ENCODE measurements at regions not wholly inside any gene's neighbourhood (a gene's known extent, or its start where the extent isn't known, plus 50 kb on each side); places are given as distances from the start of the nearest gene placed in this dataset.

DNA sequence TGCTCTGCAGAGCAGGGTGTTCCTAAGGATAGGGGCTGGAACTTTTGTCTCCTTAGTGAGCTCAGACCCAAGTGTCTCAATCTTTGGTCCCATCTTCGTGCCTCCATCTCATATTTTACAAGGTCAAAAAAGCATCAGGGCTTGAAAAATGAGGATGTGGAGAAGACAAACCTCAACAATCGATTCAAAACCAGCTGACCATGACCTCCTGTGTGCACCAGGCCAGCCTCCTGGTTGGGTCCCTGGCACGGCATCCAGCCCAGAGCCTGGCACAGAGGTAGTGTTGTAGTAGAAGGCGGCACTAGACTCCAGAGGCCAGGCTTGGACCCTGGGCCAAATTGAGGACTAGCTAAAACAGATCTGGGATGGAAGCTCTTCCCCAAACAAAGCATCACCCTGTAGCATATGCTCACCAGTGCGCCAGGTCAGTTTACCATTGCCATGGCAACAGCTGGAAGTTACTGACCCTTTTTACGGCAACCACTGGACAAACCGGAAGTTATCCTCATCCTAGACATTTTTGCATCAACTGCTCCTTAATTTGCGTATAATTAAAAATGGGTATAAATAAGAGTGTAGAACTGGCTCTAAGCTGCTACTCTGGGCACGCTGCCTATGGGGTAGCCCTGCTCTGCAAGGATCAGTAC is 69.3 kb upstream of the BLCAP start:
- no peak for DNase-seq

DNA sequence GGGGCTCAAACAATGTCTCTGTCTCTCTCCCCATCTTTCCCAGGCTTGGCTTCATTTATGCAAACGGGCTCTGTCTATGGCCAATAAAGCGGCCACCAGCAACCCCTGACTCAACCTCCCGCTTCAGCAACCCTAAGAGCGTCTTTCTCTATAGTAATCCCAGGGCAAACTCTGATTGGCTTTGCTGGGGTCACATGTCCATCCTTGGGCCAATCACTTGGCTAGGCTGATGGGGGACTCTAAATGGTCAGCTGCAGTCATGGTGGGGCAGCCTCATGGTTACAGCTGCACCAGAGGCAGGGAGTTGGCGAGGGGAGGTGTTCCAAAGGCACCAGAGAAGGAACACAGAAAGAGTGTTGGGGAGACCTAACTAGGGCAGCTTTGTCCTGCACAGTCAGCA is 68.5 kb upstream of the BLCAP start:
- no peak for DNase-seq

DNA sequence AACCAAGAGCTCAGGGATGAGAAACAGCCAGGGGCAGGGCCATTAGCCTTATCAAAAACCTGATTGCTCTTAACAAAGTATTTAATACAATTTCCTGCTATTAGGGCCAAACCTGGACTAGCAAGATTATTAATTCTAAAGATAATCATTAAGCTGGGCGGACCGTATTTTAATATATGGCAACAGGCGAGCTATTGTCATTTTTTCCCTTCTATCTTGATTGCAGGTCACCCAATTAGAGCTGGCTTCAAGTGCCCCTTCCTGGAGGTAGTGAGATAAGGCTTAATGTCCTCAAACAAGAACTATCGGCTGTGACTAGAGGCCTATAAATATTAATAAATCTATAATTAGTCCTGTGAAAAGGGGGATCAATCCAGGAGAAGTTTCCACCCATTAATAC is 66.0 kb upstream of the BLCAP start:
- no peak for DNase-seq

DNA sequence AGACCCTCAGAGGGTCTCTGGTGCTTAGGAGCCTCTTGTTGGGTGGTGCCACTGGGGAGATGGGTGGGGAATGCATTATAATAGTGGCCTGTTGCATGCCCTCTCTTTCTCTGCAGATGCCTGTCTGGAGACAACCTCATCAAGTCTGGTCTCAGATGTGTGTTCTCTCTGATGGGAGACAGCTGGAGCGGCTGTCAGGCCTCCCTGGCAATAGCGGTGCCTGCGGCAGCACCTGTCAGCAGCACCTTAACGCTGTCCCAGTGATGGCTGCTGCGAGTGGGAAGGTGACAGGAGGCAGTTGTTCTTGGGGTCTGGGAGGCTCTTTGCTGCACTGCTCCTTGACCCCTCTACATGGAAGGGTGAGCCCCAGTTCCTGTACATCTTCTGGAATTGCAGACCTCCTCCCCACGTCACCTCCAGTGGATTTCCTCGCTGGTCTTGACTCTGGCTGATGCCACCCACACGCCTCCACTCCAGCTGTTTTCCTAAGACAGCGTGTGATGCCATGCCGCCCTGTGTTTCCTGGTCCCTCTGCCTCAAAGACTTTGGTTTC is 63.3 kb upstream of the BLCAP start:
- DNase-seq, result no peak

DNA sequence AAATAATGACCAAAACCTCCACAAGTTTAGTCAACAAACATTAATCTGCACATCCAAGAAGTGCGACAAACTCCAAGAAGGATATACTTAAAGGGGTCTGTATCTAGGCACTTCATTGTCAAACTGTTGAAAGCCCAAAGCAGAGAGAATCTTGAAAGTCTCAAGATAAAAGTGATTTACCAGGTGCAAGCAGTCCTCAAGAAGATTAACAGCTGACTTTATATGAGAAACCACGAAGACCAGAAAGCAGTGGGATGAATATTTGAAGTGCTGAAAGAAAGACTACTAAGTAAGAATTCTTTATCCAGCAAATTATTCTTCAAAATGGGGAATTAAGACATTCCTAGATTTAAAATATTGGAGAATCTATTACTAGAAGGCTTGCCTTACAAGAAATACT is 58.4 kb upstream of the BLCAP start:
- no peak for DNase-seq

DNA sequence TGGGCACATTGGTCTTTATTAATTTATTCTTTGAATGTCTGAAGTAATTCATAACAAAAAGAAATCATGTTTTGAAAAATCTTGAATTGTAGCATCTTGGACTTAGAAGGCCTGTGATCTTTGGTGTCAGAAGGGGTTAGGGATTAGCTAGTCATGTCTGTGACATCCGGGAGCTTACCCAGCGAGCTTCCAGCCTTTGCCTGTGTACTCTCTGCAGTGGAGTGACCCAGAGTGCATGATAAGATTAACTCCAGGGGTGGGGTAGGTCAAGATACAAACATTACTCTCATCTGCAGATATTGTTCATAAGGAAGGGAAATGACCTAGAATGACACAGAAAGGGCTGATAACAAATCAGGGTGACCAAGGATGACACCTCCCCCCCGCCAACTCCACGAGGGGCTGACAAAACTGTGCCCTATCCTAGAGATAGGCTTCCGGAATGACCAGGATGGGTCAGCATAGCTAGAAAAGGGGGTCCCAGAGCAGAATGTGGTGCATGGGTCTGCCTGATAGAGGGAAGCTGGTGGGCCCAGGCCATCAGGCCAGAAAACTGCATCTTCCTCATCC is 56.6 kb upstream of the BLCAP start:
- DNase-seq, result no peak

DNA sequence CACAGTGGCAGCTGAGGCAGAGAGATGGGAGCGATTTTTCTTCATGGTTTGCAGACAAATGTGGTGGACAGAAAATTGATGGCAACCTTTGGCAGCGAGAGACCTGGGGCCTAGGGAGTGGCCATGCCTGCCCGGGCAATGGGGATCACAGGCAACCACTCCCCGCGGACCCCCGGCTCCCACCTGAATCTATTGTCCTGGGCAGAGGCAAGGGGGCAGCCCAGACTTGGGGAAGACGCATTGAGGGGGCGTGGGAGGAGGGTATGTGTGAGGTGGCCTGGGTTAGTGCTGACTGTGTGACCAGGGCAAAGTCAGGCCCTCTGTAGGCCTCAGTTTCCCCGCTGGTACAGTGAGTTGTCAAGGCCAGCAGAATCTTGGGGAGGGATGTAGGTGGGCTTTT is 53.6 kb upstream of the BLCAP start:
- DNase-seq, result no peak

DNA sequence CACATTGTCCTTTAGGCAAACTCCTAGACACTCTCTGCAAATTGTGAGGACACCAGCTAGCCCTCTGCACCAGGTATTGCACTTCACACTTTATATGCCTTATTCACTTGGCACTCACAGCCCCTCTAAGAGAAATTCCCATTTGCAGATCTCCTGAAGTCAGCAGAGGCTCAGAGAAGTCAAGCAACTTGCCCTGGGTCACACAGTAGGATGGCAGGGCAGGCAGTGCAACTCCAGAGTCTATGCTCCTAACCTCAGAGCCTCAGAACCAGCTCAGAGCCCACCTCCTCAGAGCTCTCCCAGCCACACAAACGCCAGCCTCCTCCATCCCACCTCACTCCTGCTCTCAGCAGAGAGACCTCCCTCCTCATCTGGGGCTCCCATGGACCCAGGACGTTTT is 52.4 kb upstream of the BLCAP start:
- no peak for DNase-seq

DNA sequence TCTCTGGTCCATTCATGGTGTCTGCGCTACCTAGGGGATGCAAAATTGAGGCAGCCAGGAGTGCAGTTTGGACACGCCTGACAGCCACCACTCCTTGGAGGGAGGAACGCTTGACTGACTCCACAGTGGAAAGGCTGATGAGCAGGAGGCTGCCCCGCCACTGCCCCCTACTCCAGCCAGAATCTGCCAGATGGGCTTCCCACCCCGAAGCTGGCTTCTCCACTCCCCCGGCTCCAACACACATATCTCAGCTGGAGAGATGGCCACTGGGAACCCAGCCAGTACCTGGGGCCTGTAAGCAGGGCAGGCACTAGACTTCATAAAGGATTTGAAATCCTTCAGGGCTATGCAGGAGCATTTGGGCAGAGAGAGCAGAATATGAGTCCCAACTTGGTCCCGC is 51.4 kb upstream of the BLCAP start:
- no peak for DNase-seq

DNA sequence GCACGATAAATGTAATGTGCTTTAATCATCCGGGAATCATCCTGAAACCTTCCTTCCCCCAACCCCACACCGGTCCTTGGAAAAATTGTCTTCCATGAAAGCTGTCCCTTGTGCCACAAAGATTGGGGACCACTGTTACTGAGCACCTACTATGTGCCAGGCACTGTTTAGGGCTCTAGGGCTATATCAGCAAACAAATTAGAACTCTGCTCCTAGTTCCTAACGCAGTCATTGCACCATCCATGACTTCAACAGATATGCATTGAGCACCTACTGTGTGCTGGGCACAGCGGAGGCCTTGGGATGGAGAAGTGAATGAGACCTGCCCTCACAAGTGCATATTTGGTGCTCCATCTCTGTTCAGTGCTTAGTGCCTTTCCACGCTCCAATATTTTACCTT is 50.3 kb upstream of the BLCAP start:
- no peak for DNase-seq
